ENCODE measurements at regions not wholly inside any gene's neighbourhood (a gene's known extent, or its start where the extent isn't known, plus 50 kb on each side); places are given as distances from the start of the nearest gene placed in this dataset.

DNA sequence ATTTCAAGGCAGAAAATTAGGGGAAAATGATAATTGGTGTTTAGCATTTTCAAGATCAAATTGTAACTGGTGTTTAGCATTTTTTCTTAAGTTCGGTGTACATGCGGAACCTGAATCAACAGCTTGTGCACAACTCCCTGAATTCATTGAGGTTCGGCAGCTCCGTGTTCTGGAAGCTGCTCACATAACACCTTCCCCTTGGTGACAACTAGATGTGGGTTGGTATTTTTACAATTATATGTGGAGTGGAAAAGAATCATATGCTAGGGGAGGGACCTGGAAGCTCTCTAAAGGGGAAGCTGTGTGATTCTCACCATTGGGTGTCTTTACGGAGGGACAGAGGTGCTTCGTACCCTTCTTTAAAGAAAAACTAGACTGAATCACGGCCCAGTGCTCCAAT is 199.0 kb upstream of the MTNR1B start:
- no peaks in the 10 kb centered on the region for H3K79me2 ChIP-seq (ENCODE audit: insufficient read depth)
- H3K36me3 ChIP-seq (replicated peaks in 1 of 2; ENCODE audit: control insufficient read depth in 1 of 2, insufficient read depth in 2 of 2, low read length in 1 of 2) = no peaks in the 10 kb centered on the region
- WGBS (ENCODE audit: low lambda C conversion rate) = 89% methylated on average over 7 of the region's 7 CpGs
- TF ChIP-seq NFIC (IDR thresholded peaks at IDR 0.05; ENCODE audit: borderline replicate concordance) (no peak), RFX5 (IDR thresholded peaks at IDR 0.05; ENCODE audit: low read length) (no peak), RCOR1 (IDR thresholded peaks at IDR 0.05; ENCODE audit: low read length) (no peak), TCF12 (IDR thresholded peaks at IDR 0.05) (no peak)
- ChIA-PET POLR2A (no interaction called here), CTCF (no interaction called here)
- H3K4me3 ChIP-seq (ENCODE audit: low read depth in 2 of 2, low read length in 1 of 2) = no peak overlapping the region
- no peak for DNase-seq
- H3K9me2 ChIP-seq = no peaks in the 10 kb centered on the region
- no peak overlapping the region for H3K9ac ChIP-seq
- no peak overlapping the region for H2AFZ ChIP-seq (ENCODE audit: low read depth)
- H3K4me2 ChIP-seq = no peak overlapping the region
- no peak overlapping the region for H3K27ac ChIP-seq (ENCODE audit: low read depth in 2 of 2, low read length in 1 of 2)
- H3K27me3 ChIP-seq (ENCODE audit: insufficient read depth) = no peaks in the 10 kb centered on the region
- peaks cover 0 to 8% of the 10 kb centered on the region in 2 experiments; a peak in 3 of 4 replicates for H3K4me1 ChIP-seq (ENCODE audit: control insufficient read depth in 1 of 2, insufficient read depth in 2 of 2, low read depth in 1 of 2, low read length in 1 of 2)
- no peaks in the 10 kb centered on the region for H3K9me3 ChIP-seq
- peaks cover 3% of the 10 kb centered on the region for H3F3A ChIP-seq (replicated peaks; ENCODE audit: insufficient read depth)
- no peaks in the 10 kb centered on the region for H4K20me1 ChIP-seq (ENCODE audit: insufficient read depth)

DNA sequence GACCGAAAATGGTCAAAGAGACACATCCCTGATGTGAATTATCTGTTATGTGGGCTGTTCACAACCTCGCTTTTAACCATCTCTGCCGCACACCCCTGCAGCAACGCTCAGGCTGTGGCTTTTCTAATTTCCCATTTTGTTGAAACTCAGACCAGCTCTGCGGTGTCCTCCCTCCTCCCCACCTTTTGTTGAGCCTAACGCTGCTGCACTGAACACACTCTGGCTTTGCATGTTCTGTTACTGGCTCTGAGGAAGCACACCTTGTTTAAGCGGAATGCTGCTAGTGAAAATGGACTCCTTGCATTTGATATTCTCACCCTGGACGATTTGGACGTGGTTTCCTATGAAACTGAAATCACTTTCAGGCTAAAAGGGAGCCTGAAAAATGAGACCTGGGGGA is 198.5 kb upstream of the MTNR1B start:
- WGBS (ENCODE audit: low lambda C conversion rate) = 72% methylated on average over 9 of the region's 9 CpGs
- no peaks in the 10 kb centered on the region for H3K9me3 ChIP-seq
- no peaks in the 10 kb centered on the region for H3K79me2 ChIP-seq (ENCODE audit: insufficient read depth)
- DNase-seq = no peak
- H3K27ac ChIP-seq (ENCODE audit: low read depth in 2 of 2, low read length in 1 of 2) = no peak overlapping the region
- H3K27me3 ChIP-seq (ENCODE audit: insufficient read depth) = no peaks in the 10 kb centered on the region
- H3K4me2 ChIP-seq = no peak overlapping the region
- H3F3A ChIP-seq (replicated peaks; ENCODE audit: insufficient read depth) = peaks cover 3% of the 10 kb centered on the region
- POLR2A ChIA-PET = no interaction called here
- no peaks in the 10 kb centered on the region for H4K20me1 ChIP-seq (ENCODE audit: insufficient read depth)
- H3K36me3 ChIP-seq (replicated peaks in 1 of 2; ENCODE audit: control insufficient read depth in 1 of 2, insufficient read depth in 2 of 2, low read length in 1 of 2) = no peaks in the 10 kb centered on the region
- H3K4me3 ChIP-seq (ENCODE audit: low read depth in 2 of 2, low read length in 1 of 2) = no peak overlapping the region
- TF ChIP-seq GABPA (IDR thresholded peaks at IDR 0.05; ENCODE audit: low read depth) (no peak), FOSL2 (IDR thresholded peaks at IDR 0.05; ENCODE audit: borderline replicate concordance, low read depth) (no peak), TAF1 (IDR thresholded peaks at IDR 0.05; ENCODE audit: borderline replicate concordance, low read depth, low read length) (no peak), SMC3 (IDR thresholded peaks at IDR 0.05; ENCODE audit: low read depth, low read length) (no peak), TEAD4 (IDR thresholded peaks at IDR 0.05; ENCODE audit: borderline replicate concordance, insufficient read depth) (no peak), MXI1 (IDR thresholded peaks at IDR 0.05; ENCODE audit: low read depth, low read length) (no peak), JUND (IDR thresholded peaks at IDR 0.05) (no peak), EZH2phosphoT487 (IDR thresholded peaks at IDR 0.05; ENCODE audit: borderline replicate concordance, low read depth) (no peak), RXRA (IDR thresholded peaks at IDR 0.05; ENCODE audit: borderline replicate concordance, low read depth) (no peak), EP300 (IDR thresholded peaks at IDR 0.05; ENCODE audit: borderline replicate concordance in 1 of 2, low read depth in 1 of 2, low read length in 1 of 2) (no peak), POLR2AphosphoS5 (IDR thresholded peaks at IDR 0.05; ENCODE audit: low read depth, low read length) (no peak), TCF12 (IDR thresholded peaks at IDR 0.05) (no peak), RAD21 (IDR thresholded peaks at IDR 0.05; ENCODE audit: low read length) (no peak)
- TF ChIP-seq, protein P1, sequence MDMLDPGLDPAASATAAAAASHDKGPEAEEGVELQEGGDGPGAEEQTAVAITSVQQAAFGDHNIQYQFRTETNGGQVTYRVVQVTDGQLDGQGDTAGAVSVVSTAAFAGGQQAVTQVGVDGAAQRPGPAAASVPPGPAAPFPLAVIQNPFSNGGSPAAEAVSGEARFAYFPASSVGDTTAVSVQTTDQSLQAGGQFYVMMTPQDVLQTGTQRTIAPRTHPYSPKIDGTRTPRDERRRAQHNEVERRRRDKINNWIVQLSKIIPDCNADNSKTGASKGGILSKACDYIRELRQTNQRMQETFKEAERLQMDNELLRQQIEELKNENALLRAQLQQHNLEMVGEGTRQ (IDR thresholded peaks at IDR 0.05; ENCODE audit: borderline replicate concordance, low read depth, low read length) = no peak
- TF ChIP-seq, protein P2, sequence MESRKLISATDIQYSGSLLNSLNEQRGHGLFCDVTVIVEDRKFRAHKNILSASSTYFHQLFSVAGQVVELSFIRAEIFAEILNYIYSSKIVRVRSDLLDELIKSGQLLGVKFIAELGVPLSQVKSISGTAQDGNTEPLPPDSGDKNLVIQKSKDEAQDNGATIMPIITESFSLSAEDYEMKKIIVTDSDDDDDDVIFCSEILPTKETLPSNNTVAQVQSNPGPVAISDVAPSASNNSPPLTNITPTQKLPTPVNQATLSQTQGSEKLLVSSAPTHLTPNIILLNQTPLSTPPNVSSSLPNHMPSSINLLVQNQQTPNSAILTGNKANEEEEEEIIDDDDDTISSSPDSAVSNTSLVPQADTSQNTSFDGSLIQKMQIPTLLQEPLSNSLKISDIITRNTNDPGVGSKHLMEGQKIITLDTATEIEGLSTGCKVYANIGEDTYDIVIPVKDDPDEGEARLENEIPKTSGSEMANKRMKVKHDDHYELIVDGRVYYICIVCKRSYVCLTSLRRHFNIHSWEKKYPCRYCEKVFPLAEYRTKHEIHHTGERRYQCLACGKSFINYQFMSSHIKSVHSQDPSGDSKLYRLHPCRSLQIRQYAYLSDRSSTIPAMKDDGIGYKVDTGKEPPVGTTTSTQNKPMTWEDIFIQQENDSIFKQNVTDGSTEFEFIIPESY (IDR thresholded peaks at IDR 0.05; ENCODE audit: borderline replicate concordance, low read depth) = no peak
- TF ChIP-seq, protein P3, sequence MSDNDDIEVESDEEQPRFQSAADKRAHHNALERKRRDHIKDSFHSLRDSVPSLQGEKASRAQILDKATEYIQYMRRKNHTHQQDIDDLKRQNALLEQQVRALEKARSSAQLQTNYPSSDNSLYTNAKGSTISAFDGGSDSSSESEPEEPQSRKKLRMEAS (IDR thresholded peaks at IDR 0.05; ENCODE audit: low read depth) = no peak
- TF ChIP-seq, protein P4, sequence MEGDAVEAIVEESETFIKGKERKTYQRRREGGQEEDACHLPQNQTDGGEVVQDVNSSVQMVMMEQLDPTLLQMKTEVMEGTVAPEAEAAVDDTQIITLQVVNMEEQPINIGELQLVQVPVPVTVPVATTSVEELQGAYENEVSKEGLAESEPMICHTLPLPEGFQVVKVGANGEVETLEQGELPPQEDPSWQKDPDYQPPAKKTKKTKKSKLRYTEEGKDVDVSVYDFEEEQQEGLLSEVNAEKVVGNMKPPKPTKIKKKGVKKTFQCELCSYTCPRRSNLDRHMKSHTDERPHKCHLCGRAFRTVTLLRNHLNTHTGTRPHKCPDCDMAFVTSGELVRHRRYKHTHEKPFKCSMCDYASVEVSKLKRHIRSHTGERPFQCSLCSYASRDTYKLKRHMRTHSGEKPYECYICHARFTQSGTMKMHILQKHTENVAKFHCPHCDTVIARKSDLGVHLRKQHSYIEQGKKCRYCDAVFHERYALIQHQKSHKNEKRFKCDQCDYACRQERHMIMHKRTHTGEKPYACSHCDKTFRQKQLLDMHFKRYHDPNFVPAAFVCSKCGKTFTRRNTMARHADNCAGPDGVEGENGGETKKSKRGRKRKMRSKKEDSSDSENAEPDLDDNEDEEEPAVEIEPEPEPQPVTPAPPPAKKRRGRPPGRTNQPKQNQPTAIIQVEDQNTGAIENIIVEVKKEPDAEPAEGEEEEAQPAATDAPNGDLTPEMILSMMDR (IDR thresholded peaks at IDR 0.05) = no peak
- CTCF ChIA-PET = no interaction called here
- no peak overlapping the region for H3K9ac ChIP-seq
- H3K4me1 ChIP-seq (ENCODE audit: control insufficient read depth in 1 of 2, insufficient read depth in 2 of 2, low read depth in 1 of 2, low read length in 1 of 2) = peaks cover 0 to 5% of the 10 kb centered on the region in 2 experiments; a peak in 2 of 4 replicates
- no peak overlapping the region for H2AFZ ChIP-seq (ENCODE audit: low read depth)
- H3K9me2 ChIP-seq = no peaks in the 10 kb centered on the region

Data from SK-N-SH (cell line).